NCI-H460 (cell line): ENCODE measurements at regions not wholly inside any gene's neighbourhood (a gene's known extent, or its start where the extent isn't known, plus 50 kb on each side); places are given as distances from the start of the nearest gene placed in this dataset.

Source experiments
- DNase-seq: peaks from one replicate; pipeline ENCODE4 v3.0.0-alpha.2; 2016; ENCODE audit warnings: low read depth; ENCODE audit errors: extremely low read depth

DNA sequence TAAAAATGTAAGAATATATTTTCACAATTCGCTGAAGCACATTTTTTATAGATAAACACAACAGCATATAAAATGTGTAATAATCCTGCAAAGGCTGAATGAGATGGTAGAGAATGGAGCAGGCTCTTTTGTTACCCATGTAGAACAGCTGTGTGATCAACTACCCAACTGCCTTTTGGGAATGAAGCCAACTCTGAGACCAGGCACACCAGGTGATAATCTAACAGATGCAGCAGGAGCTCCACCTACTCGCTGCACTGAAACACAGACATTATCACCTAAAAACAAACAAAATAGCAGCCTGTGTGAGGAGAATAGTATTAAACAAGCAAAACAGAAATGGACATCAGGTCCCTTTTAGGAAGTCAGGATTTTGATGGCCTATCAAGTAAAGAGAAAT lies 183.3 kb downstream of the CCDC59 start:
- DNase-seq: no peak

DNA sequence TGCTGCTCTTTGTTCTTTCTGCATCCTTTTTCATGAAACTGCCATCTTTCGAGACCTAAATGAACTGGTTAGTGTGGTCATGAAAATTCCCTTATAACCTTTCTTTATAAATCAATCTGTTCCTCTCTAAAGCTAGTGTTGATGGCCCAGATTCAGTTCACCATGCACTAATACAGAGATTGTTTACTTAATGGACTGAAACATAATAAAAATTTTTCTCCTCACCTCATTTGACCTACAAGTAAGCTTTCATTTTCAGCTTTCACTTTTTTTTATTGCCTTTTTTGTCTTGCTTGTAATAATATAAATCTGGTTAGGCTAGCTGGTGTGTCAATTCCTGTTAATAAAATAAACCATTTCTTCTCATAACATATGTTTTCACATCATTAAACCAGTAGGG lies 183.8 kb downstream of the CCDC59 start:
- no peak for DNase-seq

- DNase-seq: no peak
Measured at GRCh38 chr12:82149045-82149444, 209.1 kb downstream of the CCDC59 start.

DNA sequence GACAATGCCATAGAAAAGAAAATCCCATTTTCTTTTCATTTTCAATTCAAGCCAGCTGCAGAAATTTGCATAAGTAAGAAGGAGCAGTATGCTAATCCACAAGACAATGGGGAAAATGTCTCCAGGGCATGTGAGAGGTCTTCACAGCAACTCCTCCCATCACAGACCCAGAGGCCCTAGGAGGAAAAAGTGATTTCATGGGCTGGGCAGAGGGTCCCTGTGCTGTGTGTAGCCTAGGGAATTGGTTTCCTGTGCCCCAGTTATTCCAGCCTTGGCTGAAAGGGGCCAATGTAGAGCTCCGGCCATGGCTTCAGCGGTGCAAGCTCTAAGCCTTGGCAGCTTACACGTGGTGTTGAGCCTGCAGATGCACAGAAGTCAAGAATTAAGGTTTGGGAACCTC lies 211.4 kb downstream of the CCDC59 start:
- no peak for DNase-seq

DNA sequence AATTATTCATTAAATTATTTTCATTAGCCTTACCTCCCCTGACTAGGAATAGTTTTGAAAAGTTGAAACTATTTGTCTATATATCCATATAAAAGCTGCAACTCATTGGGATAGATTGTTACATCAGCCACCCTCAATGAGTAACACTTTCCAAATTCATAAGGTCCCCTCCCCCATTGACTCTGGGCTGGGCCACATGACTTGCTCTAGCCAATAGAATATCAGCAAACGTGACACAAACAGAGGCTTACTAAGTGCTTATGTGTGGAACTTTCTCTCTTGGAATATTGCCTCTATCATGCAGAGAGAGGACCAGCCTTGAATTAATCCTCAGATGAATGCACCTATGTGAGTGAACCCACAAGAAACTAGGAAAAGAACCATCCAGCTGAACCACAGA lies 213.7 kb downstream of the CCDC59 start:
- no peak for DNase-seq

GRCh38 chr12:82132390-82132789 lies 225.8 kb downstream of the CCDC59 start:
- no peak for DNase-seq

DNA sequence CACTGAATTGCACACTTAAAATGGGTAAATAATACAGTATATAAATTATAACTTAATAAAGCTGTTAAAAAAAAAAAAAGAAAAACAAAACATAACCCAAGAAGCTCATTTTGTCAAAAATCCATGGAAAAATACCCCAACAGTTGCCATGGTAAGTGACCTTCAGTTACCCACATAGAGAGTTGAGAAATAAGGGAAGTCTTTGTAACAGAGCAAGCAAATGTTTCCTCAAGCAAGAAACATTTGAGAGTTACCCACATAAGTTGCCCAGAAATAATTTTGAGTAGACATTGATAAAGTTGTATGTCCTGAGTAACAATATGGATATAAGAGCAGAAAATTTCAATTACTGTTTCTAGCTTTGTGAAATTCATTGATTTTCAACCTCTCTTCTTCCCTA lies 227.4 kb downstream of the CCDC59 start:
- no peak for DNase-seq

DNA sequence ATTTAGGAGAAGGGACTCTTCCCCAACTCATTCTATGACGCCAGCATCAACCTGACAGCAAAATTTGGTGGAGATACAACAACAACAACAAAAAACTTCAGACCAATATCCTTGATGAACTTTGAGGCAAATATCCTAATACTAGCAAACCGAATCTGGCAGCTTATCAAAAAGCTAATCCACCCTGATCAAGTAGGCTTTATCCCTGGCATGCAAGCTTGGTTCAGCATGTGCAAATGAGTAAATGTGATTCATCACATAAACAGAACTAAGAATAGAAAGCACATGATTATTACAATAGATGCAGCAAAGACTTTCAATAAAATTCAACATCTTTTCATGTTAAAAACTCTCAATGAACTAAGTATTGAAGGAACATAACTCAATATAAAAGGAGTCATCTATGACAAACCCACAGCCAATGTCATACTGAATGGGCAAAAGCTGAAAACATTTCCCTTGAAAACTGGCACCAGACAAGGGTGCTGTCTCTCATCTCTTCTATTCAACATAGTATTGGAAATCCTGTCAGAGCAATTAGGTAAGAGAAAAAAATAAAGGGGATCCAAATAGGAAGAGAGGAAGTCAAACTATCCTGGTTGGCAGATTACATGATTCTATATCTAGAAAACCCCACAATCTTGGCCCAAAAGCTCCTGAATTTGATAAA lies 233.3 kb downstream of the CCDC59 start:
- no peak for DNase-seq

DNA sequence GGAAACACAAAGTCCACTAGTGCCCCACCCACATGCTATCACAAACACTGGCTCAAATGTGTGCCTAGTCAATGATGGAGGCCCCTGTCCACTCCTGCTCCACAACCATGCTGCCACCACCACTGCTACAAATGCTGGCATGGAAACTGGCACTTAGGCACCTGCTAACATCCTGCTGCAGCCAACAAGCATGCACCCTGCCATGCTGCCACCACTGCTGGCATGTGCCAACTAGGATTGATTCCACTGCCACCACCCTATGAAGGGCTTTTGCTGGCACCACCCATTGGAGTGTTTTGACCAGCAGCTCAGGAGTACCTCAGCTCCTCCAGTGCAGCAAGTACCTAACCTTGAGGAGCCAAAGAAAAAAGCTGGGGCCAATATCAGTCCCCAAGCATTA lies 236.6 kb downstream of the CCDC59 start:
- DNase-seq: no peak

DNA sequence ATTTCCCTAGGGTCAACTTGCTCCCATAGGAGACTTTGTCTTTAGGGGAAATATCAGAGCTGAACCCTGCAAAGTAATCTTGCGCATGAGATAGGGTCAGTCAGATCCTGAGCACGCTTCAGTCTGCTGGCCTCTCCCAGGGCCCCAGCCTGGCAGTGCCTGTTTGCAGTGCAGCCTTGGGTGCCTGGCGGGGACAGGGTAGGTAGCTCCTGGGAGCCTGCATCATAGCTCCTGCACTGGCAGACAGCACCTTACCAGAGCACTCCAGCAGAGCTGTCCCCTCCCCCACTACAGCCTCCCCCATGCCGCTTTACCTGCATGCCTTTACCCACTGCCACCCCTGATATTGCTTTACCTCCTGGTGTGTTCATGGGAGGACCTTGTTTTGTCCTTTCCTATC lies 237.3 kb downstream of the CCDC59 start:
- DNase-seq: no peak

- DNase-seq: no peak
Measured at GRCh38 chr12:82109243-82109642, 248.9 kb downstream of the CCDC59 start.

DNA sequence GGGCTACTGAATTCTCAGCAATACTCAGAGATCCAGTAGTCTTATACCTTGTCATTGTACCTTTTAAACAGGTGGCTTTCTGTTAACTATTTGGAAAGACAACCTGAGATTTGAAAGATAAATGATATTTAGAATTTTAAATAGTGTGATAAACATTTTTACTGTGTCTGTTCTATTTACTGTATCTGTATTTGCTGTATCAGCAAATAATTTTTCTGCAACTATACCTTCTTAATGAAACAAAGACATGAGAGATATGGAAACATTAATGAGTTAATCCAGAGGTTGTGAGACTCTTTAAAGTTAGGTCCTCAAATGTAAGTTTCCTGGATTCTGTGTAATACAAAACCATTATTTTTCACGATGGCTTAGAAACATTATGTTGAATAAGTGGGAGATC lies 249.6 kb downstream of the CCDC59 start:
- DNase-seq: no peak

DNA sequence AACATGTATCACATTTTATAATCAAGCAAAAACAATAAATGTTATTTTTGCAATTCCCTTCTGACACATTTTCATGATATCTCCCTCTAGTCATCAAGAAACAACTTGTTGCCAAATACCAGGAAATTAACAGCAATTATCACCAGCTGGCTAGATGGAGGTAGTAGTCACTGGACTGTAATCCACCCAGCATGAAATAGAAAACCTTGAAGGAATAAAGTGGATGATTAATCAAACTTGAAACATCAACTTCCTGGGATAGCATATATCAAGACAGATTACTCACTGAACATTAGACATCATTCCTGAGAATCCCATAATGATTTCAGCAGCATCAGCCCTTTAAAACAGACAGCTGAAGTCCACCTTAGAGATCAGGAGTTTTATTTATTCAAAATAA lies 259.0 kb downstream of the CCDC59 start:
- DNase-seq: no peak

DNA sequence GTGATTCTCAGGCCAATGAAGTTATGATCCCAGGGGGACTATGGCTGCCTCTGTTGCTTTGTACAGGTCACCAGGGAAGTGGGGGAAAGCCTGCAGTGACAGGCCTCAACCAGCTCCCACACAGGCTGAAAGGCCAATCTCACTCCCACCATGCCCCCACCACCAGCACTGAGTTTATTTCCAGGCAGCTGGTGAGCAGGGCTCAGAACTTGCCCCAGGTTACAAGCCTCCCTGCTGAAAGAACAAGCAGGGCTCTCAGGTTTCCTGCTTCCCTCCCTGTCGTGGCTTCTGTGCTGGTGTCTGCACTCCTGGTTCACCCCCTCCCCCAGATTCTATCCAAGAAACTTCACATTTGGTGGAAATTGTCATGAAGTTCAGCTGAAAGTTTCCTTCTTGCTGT lies 260.3 kb downstream of the CCDC59 start:
- DNase-seq: no peak

- no peak for DNase-seq
Measured at GRCh38 chr12:82097438-82097837, 260.7 kb downstream of the CCDC59 start.

DNA sequence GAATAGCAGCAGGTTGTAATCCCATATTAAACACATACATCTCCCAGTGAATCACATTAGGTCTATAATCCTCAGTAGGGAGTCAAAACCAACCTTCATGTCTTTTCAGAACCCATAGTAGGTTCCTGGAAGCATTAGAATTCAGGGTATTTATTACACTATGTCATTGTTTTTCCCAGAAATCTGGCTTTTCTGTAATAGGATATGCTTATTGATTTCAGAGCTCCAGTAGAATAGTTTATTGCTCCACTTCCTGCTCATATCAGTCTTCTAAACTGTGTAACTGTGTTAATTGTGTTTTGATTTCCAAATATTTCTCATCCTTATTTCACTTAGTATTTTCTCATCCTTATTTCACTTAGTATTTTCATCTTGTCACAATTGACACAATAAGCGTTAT lies 268.0 kb downstream of the CCDC59 start:
- no peak for DNase-seq

DNA sequence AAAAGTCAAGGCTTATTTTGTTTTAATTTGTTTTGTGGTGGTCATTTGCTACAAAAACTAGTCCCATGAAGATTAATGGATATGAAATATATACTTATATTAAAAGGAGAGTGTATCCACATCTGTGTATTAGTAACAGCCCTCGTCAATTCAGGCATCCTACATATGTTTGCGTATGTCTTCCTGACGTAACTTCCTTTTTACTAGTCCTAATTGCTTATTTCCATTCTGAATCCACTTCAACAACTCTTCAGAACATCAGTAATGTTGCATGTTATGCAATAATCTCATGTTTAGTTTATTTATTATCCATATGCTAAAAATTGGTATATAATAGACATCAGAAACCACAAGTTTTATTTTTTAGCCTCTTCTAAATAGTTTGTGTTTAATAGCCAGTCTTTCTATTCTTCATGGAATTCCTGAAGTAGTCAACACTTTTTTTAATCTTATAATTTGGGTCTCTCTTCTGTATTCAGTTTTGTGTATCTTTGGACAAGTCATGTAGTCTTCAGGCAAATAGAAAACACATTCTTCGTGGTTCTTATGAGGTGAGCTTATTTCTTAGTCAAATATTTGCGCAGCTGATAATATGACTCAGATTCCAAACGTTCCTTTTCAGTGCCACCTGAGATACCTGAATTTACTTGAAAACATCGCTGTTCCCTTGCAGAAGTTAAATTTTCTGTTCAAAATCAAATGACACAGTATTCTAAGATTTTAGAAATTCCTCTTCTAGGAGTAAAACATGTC lies 268.6 kb downstream of the CCDC59 start:
- no peak for DNase-seq

DNA sequence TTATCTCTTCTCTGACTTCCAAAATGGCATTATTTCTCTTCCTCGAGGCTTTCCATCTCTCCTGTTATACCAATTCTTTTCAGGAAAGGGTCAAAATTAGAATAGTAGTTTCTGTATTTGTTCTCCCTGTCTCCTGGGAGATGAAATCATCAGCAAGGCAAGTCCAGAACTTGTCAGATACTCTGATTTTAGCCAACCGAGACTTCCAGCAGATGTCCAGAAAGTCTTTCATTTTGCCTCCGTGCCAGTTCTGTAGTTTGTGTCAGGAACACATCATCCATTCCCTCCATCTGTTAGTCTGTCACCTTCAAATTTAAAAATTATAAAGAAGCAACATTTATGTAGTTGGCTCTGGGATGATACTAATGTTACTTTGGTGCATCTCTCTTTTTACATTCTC lies 275.7 kb downstream of the CCDC59 start:
- no peak for DNase-seq

GRCh38 chr12:82069931-82070514 lies 288.2 kb downstream of the CCDC59 start:
- no peak for DNase-seq

GRCh38 chr12:82058197-82058596 lies 299.0 kb upstream of the PPFIA2 start:
- DNase-seq: no peak

DNA sequence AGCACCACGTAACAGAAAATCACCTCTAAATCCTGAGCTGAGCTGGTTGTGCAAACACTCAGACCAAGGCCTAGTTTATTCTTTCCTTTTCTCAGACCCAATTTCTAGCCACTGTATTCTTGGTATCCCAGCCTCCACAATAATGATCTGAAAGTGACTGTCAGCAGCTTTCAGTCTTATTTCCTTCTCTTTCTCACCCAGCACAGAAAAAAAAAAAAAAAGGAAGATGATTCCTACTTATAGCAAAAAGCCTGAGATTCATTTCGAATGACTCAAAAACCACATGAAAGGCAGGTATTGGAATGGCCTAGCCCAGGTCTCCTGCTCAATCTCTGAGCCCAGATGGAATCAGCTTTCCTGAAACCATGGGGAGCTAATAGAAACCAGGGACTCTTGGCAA lies 298.6 kb upstream of the PPFIA2 start:
- DNase-seq: no peak

GRCh38 chr12:82055391-82055790 lies 296.2 kb upstream of the PPFIA2 start:
- DNase-seq: no peak
